ENCODE measurements at regions not wholly inside any gene's neighbourhood (a gene's known extent, or its start where the extent isn't known, plus 50 kb on each side); places are given as distances from the start of the nearest gene placed in this dataset.

DNA sequence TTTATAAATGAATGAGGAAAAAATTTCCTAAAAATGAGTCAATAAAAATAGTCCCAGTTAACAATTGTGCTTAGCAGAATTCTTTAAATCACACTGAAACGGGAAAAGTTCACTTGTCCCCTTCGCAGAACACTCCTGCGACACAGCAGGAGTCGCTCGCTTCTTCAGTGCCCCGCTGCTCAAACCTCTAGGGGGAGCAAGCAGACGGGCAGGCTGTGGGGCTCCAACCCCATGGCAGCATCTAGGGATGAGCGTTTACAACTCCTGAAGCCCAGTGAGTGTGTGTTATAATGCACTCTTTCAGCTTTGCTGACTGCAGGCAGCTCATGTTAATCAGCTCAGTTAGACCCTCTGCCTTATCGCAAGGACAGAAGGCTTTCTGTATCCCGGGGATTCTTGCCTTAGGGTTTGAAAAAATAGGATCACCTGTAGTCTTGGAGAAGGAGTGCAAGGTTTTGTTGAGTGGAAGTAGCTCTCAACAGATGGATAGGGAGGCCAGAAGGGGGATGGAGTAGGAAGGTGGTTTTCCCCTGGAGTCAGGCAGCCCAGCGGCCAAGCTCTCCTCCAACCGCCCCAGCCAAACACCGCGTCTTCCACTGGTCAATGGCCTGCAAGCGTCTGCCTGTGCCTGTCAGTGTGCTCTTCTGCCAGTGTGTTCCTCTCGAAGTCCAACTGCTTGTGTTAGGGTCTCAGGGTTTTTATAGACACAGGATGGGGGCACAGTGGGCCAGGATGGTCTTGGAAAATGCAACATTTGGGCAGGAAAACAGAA lies 1977.7 kb upstream of the LRRTM1 start:
- no peak for TF ChIP-seq POLR2A (IDR thresholded peaks at IDR 0.05; ENCODE audit: low read length)
- no peak for TF ChIP-seq GATA1 (IDR thresholded peaks at IDR 0.05; ENCODE audit: low read depth, low read length)
